HCT116 (cell line): ENCODE measurements at regions not wholly inside any gene's neighbourhood (a gene's known extent, or its start where the extent isn't known, plus 50 kb on each side); places are given as distances from the start of the nearest gene placed in this dataset.

Experiments used
- ATAC-seq: fragments of 200-7000 bp; cut with Tn5 transposase; 2 replicates; pipeline ENCODE4 v1.9.1; 2020; ENCODE audit warnings: mild to moderate bottlenecking, moderate library complexity
- BruUV-seq: library from RNA; stranded (reverse); fragments of 400-500 nt; replicated peaks from 2 replicates; lab custom pipeline; 2021; lab: Mats Ljungman, UMichigan
- CTCF ChIA-PET: fragments of 300-600 bp; sonication (Branson Sonifier 250); formaldehyde crosslinking; loops from one replicate; lab custom pipeline; 2021; ENCODE audit warnings: antibody characterized with exemption; lab: Charles Lee
- POLR2A ChIA-PET: fragments of 300-600, 350-600 bp; sonication (Branson Sonifier 250); formaldehyde crosslinking; loops from one replicate; lab custom pipeline; 2021; ENCODE audit warnings: antibody characterized with exemption; lab: Charles Lee
- RAD21 ChIA-PET, 2 experiments: fragments of 300-600 bp; sonication (Branson Sonifier 250); formaldehyde crosslinking; loops; one replicate each; lab custom pipeline; 2023; ENCODE audit warnings: low total read pairs in 2 of 2; ENCODE audit not compliant: uncharacterized antibody in 2 of 2, unreplicated experiment in 2 of 2, low non-redundant PET in 1 of 2; lab: Charles Lee
- DNase-seq: peaks from one replicate; pipeline ENCODE4 v3.0.0-alpha.2; 2010; ENCODE audit warnings: low read depth, low spot score
- H2AFZ ChIP-seq: fragments of 200-600 bp; shearing (Covaris generic), sonication (generic); 2 replicates; pipeline ENCODE4 v1.6.1; 2017; ENCODE audit warnings: low read depth, mixed run types, mixed read lengths, antibody characterized with exemption, low read length; ENCODE audit not compliant: poor library complexity, severe bottlenecking
- H3K27ac ChIP-seq: 2 replicates; pipeline ENCODE4 v1.5.1; 2012; ENCODE audit warnings: low read depth, low read length
- H3K27me3 ChIP-seq: fragments of 200-600 bp; sonication (generic); 2 replicates; pipeline ENCODE4 v1.6.1; 2016; ENCODE audit warnings: mixed run types, low read length, mixed read lengths; ENCODE audit not compliant: insufficient read depth
- H3K36me3 ChIP-seq, 2 experiments: fragments of 200-500 bp in 1 of 2; fragments of 200-600 bp in 1 of 2; sonication (Bioruptor generic) in 1 of 2; sonication (generic) in 1 of 2; 2 replicates each; pipeline versions ENCODE4 v1.5.1 to v1.6.1; 2014 to 2016; ENCODE audit warnings: low read length in 2 of 2, inconsistent platforms in 1 of 2, mixed read lengths in 1 of 2, mixed run types in 1 of 2; ENCODE audit not compliant: insufficient read depth in 2 of 2, control insufficient read depth in 1 of 2
- H3K4me1 ChIP-seq, 2 experiments: fragments of 200-600 bp in 1 of 2; sonication (generic) in 1 of 2; 2 replicates each; pipeline versions ENCODE4 v1.5.1 to v1.6.1; 2012 to 2017; ENCODE audit warnings: low read length in 2 of 2, inconsistent platforms in 1 of 2, mild to moderate bottlenecking in 1 of 2, mixed read lengths in 1 of 2, mixed run types in 1 of 2, moderate library complexity in 1 of 2; ENCODE audit not compliant: insufficient read depth in 2 of 2, control insufficient read depth in 1 of 2
- H3K4me2 ChIP-seq: fragments of 200-600 bp; sonication (generic); 2 replicates; pipeline ENCODE4 v1.6.1; 2017; ENCODE audit warnings: mixed run types, low read length, mixed read lengths
- H3K4me3 ChIP-seq, 2 experiments: fragments of 200-600 bp in 1 of 2; sonication (generic) in 1 of 2; replicated peaks in 1 of 2; 2 replicates each; pipeline ENCODE4 v1.5.1; 2011 to 2016; ENCODE audit warnings: low read length in 2 of 2, control low read depth in 1 of 2, low read depth in 1 of 2, mild to moderate bottlenecking in 1 of 2, mixed read lengths in 1 of 2, mixed run types in 1 of 2
- H3K79me2 ChIP-seq: fragments of 200-600 bp; sonication (generic); 2 replicates; pipeline ENCODE4 v1.6.1; 2017; ENCODE audit warnings: mild to moderate bottlenecking, mixed run types, low read length, moderate library complexity, mixed read lengths; ENCODE audit not compliant: insufficient read depth
- H3K9ac ChIP-seq: fragments of 200-600 bp; sonication (generic); 2 replicates; pipeline ENCODE4 v1.6.1; 2016; ENCODE audit warnings: low read length, mixed read lengths
- H3K9me2 ChIP-seq: fragments of 200-600 bp; sonication (generic), shearing (Covaris generic); 2 replicates; pipeline ENCODE4 v1.6.1; 2017; ENCODE audit warnings: mixed run types, mild to moderate bottlenecking, moderate library complexity; ENCODE audit not compliant: insufficient read depth
- H3K9me3 ChIP-seq, 2 experiments: fragments of 200-500 bp in 1 of 2; fragments of 200-600 bp in 1 of 2; sonication (Bioruptor generic) in 1 of 2; sonication (generic) in 1 of 2; 2 replicates each; pipeline ENCODE4 v1.6.1; 2014 to 2017; ENCODE audit warnings: low read length in 2 of 2, mixed read lengths in 2 of 2, inconsistent platforms in 1 of 2, low read depth in 1 of 2, mild to moderate bottlenecking in 1 of 2, mixed run types in 1 of 2, moderate library complexity in 1 of 2; ENCODE audit not compliant: control insufficient read depth in 1 of 2, insufficient read depth in 1 of 2
- H4K20me1 ChIP-seq: fragments of 200-600 bp; sonication (generic), shearing (Covaris generic); 2 replicates; pipeline ENCODE4 v1.6.1; 2017; ENCODE audit warnings: mixed run types, mild to moderate bottlenecking, moderate library complexity; ENCODE audit not compliant: insufficient read depth
- CBX3 ChIP-seq: IDR thresholded peaks from 2 replicates; pipeline ENCODE4 v1.6.1; 2012; ENCODE audit warnings: low read depth
- CEBPB ChIP-seq: IDR thresholded peaks from 2 replicates; pipeline ENCODE4 v1.6.1; 2012; ENCODE audit warnings: low read depth
- CTCF ChIP-seq, 3 experiments: fragments of 200-600 bp in 1 of 3; sonication (generic) in 1 of 3; IDR thresholded peaks in 2 of 3; conservative IDR thresholded peaks in 1 of 3; 2 replicates each; pipeline ENCODE4 v1.5.1; 2012 to 2017; ENCODE audit warnings: low read depth in 2 of 3, low read length in 2 of 3, antibody characterized with exemption in 1 of 3, borderline replicate concordance in 1 of 3, control low read depth in 1 of 3, mild to moderate bottlenecking in 1 of 3, mixed read lengths in 1 of 3, mixed run types in 1 of 3, moderate library complexity in 1 of 3; ENCODE audit not compliant: insufficient read depth in 1 of 3
- ELF1 ChIP-seq: IDR thresholded peaks from 2 replicates; pipeline ENCODE4 v1.6.1; 2012; ENCODE audit warnings: low read depth, borderline replicate concordance
- EZH2 ChIP-seq: fragments of 200-600 bp; sonication (generic); IDR thresholded peaks from 2 replicates; pipeline ENCODE4 v1.6.1; 2017; ENCODE audit warnings: antibody characterized with exemption, mixed run types
- JUND ChIP-seq: IDR thresholded peaks from 2 replicates; pipeline ENCODE4 v1.6.1; 2012
- MAX ChIP-seq: IDR thresholded peaks from 2 replicates; pipeline ENCODE4 v1.6.1; 2012
- REST ChIP-seq: IDR thresholded peaks from 2 replicates; pipeline ENCODE4 v1.6.1; 2012; ENCODE audit warnings: low read depth
- TCF7L2 ChIP-seq: IDR thresholded peaks from 2 replicates; pipeline ENCODE4 v1.7.0; 2011; ENCODE audit warnings: borderline replicate concordance, inconsistent platforms; ENCODE audit not compliant: insufficient read depth, insufficient read length; ENCODE audit errors: extremely low read depth
- YY1 ChIP-seq: IDR thresholded peaks from 2 replicates; pipeline ENCODE4 v1.6.1; 2011; ENCODE audit warnings: low read length, low read depth, moderate library complexity, mild to moderate bottlenecking; ENCODE audit not compliant: insufficient replicate concordance; ENCODE audit errors: extremely low read depth
- ZBTB33 ChIP-seq: IDR thresholded peaks from 2 replicates; pipeline ENCODE4 v1.6.1; 2011; ENCODE audit warnings: mild to moderate bottlenecking, low read length, moderate library complexity; ENCODE audit not compliant: insufficient replicate concordance; ENCODE audit errors: extremely low read depth
- ZFX ChIP-seq: fragments of 450-650 bp; IDR thresholded peaks from 2 replicates; pipeline ENCODE4 v1.6.1; 2017
- intact Hi-C: fragments of 100-400 bp; cut with micrococcal nuclease; formaldehyde crosslinking; loops from 2 replicates; pipeline ENCODE4 v1.10.0; 2022

- Histone ChIP-seq H3K27ac (no peak overlapping the region), H3K36me3 (no peaks in the 10 kb centered on the region), H3K4me1 (no peaks in the 10 kb centered on the region), H3K9ac (no peak overlapping the region), H3K9me2 (no peaks in the 10 kb centered on the region), H3K4me2 (no peak overlapping the region), H3K79me2 (no peaks in the 10 kb centered on the region), H3K27me3 (no peaks in the 10 kb centered on the region), H3K4me3 (no peak overlapping the region), H2AFZ (no peak overlapping the region), H3K9me3 (no peaks in the 10 kb centered on the region), H4K20me1 (no peaks in the 10 kb centered on the region)
- intact Hi-C loops, result no loop called here
- ChIA-PET RAD21 (no interaction called here), CTCF (no interaction called here), POLR2A (no interaction called here)
- ATAC-seq (no peak), DNase-seq (no peak)
- BruUV-seq, result no TSS peak
- TF ChIP-seq JUND (no peak), CBX3 (no peak), ZBTB33 (no peak), CEBPB (no peak), TCF7L2 (no peak), REST (no peak), YY1 (no peak), ZFX (no peak), ELF1 (no peak), EZH2 (no peak), CTCF (IDR thresholded peaks at IDR 0.05 in 2 of 3, conservative IDR thresholded peaks at IDR 0.05 in 1 of 3; ENCODE audit: borderline replicate concordance in 1 of 3, insufficient read depth in 1 of 3, low read depth in 2 of 3, low read length in 2 of 3) (no peak), MAX (no peak)
Measured at GRCh38 chrX:10062352-10062751, 94.4 kb upstream of the CLCN4 start.
